NCI-H345 (cell line): ENCODE measurements at regions not wholly inside any gene's neighbourhood (a gene's known extent, or its start where the extent isn't known, plus 50 kb on each side); places are given as distances from the start of the nearest gene placed in this dataset.

ENCODE experiments used
- DNase-seq: peaks from one replicate; lab custom pipeline; 2025; lab: John Stamatoyannopoulos, UW

DNA sequence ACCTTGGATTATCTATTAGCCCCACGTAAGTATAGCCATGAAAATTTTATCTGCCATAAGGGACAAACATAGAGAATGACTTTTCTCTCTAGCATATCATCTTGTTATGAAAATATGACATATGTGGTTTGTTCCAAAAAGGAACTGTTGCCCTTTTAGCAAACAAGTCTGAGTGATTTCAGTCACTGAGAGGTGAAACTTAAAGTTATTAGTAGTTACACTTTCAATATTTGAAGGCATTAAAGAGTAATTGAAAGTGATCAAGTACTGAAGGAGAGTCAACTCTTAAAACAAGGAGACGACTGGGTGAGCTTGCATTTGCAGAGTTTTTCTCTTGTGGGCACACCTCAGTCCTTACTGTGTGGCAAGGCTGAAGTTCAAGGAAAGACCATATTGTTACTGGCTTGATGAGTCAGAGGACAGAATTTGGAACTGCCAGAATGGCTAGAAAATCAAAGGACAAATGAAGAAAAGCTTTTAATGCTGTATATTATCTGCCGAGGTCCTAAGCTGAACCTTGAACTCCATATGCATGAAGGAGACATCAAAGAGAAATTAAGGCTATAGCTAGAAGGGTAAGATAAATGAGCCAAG, 205.1 kb upstream of the EMCN start:
- DNase-seq, result no peak

DNA sequence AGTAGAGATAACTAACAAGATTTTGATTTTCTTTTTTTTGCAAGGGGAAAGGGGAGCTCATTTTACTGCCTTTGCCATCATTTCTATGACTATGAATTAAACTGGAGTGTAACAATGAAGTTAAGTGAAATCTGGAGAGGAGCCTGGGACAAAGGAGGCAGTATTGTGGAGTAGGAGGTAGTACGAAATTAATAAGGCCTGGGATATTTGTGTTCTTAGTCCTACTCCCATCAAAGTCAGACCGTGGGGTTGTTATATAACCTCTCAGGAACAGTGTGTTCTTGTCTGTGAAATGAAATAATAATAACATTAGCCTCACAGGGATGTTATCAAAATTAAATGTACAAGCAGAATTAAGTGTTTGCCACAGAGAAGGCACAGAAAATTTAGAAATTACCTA, 204.3 kb upstream of the EMCN start:
- DNase-seq, result no peak

DNA sequence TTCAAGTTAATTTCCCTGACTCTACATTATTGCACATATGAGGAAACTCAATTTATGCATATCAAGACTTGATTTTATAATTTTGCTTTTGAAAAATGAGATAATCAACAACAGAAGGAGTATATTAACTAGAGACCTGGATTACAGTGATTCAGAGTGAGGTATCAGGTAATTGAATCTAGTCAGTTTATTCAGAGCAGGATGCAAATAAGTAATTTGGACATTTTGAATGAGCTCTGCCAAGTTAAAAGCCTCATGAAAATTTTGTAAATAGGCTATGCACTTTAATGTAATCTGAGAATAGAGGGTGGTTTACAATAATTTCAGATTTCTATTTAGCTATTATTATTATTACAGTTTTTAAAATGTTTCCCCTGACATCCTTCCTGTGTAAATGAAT, 203.7 kb upstream of the EMCN start:
- DNase-seq, result no peak

DNA sequence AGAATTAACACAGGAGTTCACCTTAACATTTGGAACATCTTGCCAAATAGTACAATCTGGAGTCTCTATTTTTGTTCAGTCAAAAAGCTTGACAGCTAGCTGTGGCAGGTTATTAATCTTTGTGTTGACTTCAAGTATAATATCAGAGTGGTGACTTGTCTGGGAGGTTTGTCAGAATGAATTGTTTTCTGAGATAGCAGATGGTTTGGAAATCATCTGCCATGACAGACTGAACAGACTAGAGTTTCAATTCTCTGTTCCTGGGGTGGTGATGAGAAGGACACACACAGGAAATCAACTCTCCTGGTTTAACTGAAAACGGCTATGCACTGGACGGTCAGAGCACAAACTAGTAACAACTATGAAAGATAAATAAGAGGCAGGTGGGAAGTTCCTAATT, 203.3 kb upstream of the EMCN start:
- no peak for DNase-seq

DNA sequence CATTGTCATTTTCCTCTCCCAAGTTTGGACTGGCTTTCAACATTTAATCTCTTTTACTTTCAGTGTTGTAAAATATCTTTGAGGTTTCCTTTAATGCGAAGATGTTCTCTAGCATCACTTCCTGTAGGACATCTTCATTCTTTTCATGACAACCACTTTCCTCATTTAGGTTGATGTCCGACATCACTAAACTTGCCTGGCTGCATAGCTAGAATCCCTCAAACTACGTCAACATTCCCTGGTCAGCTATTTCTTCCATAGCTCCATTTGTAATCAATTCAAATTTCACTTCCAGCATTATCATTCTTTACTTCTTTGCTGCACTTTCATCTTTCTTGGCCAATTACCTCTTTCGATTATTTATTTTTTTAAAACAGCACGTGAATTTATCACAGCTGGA, 198.6 kb upstream of the EMCN start:
- DNase-seq, result no peak

DNA sequence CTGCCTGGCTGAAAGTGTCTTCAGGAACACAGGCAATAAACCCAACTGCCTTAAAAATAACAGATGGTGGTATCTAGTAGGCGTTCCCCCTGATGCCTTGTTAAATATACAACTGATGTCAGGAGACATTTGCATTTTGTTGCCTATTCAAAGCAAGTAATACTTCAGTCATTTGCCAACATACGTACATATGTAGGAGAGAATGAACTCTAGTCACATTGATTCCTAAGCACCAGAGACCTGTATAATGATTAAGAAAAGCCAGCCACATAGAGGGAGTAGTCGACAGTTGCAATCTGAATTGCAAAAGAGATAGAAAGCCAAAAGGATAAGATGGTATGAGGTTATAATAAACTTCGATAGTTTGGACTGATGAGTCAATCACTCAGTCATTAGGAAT, 191.0 kb upstream of the EMCN start:
- DNase-seq, result no peak

DNA sequence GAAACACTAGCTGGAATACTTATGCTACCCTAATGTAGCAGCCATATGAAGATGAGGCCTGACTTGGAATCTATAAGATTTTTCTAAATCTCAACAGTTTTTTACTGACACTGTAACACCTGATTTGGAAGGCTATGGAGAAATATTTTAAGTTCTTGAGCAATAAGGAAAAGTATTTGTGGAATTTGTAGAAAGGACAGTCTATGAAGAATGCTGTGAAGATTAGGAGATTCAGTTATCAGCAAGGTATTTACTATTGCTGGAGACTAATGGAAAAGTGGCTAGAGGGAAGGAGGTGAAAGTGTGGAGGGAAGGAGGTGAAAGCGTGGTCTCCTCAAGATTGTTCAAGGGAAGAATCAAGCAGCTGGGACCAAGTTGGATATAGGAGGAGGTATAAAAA, 190.0 kb upstream of the EMCN start:
- DNase-seq, result no peak

DNA sequence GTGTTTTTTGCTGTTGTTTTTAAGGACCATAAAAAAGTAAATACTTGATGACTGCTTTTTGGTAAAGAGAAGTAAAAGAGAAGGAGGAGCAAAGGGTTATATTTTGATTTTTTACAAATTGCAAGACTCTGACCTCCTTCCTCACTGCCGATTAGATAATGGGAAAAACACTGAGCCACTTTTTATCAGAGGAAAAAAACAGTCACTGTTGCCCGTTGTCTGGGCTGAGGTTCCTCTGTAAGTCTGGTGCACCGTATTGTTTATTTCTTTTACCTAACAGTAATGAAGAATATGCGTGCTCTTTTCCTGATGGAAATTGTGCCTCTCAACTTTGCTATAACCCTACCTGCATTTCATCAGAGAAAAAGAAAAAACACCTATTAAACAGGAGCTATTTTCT, 178.7 kb upstream of the EMCN start:
- DNase-seq, result no peak

DNA sequence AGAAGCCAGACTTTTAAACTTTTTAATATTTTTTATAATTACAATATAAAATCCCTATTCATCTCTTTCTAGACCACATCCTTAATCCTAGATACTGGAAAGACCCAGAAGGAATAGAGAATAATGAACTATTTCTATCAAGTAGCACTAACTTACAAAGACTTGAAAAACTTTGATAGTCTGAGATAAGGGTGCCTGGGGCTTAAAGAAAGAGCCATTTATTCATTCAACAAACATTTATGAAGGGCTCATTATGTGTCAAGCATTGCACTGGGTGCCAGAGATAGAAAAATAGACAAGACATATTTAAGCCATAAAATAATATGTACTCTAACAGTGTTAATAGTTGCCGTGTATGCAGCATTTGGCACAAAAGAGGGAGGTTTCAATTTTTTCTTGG, 178.0 kb upstream of the EMCN start:
- no peak for DNase-seq

DNA sequence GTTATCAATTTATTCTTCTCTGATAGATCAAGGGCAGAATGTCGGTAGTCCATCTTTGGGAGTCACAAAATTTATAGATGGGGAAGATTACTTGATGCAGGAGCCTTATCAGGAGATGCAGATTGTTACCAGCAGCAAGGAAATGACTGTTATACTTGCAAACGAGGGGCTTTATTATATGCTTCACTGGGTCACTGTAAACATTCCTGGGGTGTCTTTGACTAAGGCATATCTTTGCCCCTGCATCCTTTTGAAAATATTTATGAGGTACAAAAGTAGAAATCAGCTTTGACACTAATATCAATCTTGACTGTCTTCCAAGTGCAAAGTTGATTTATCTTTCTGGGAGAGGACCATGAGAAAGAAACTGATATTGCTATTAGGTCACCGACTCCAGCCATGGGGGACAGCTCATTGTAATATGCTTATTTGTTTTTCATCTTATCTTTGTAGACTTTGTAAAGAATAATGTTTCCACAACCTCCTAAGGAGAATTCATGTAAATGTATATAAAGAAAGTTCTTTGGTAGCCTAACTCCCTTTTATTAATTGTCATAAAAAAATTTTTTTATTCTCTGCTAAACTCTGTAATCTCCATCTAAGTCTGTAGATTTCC, 177.3 kb upstream of the EMCN start:
- no peak for DNase-seq

DNA sequence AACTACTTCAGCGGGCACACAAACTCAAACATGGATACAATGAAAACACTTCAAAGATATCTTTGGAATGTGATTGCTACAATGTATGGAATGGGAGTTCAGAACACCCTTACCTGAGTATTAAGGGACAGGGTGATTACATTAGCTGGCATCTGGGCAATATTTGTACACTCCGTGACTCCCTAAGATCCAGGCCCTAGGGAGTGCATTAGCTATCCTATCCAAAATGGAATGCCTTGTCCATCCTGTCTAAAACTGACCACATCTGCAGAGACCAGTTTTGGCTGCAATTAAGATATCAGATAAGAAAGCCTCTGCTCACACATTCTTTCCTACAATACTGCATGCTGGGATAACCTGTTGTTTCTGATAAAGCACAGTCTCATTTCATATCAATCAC, 176.6 kb upstream of the EMCN start:
- DNase-seq, result no peak

DNA sequence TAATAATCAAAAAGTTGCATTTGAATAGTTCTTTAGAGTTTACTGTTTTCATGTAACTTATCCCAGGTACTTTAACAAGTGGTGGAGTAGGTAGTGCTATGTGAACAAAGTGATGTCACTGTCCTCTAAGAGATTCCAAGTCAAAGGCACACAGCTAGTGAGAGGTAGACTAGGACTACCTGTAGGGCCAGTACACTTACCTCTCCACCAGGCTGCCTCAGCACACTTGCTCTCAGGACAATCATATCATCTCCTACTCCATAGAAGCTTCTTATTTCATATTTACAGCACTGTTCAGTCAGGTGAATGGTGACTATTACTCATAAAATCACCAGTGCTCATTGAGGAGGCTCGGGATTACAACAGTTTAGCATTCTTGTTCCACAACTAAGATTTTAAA, 173.0 kb upstream of the EMCN start:
- no peak for DNase-seq

DNA sequence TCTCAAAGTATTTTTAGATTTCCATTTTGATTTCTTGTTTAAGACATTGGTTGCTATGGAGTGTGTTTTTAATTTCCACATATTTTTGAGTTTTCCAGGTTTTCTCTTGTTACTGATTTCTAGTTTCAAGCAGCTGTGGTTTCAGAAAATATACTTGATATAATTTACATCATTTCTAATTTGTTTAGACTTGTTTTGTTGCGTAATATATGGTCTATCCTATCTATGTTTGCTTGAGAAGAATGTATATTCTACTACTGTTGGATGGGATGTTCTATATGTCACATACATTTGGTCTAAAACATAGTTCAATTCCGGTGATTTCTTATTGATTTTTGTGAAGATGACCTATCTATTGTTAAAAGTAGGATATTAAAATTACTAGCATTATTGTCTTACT, 170.5 kb upstream of the EMCN start:
- DNase-seq, result no peak

DNA sequence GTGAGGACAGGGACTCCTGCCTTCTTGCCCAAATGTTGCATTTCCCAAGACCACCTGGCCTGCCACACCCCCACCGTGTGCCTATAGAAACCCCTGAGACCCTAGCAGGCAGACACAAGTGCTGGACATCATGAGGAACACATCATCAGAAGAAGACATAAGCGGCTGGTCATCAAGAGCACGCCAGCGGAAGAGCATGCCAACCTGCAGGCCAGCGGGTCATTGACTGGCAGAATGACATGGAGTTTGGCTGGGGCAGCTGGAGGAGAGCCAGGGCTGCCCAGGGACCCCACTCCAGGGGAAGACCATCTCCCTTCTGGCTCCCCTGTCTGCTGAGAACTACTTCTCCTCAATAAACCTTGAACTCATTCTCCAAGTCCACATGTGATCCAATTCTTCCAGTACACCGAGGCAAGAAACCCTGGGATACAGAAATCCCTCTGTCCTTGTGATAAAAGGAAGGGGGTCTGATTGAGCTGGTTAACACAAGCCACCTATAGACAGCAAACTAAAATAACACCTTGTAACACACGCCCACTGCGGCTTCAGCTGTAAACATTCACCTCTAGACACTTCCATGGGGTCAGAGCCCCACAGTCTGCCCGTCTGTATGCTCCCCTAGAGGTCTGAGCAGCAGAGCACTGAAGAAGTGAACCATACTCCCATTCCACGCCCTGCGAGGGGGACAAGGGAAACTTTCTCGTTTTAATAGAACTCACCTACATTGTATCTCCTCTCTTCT, 164.8 kb upstream of the EMCN start:
- DNase-seq, result no peak

DNA sequence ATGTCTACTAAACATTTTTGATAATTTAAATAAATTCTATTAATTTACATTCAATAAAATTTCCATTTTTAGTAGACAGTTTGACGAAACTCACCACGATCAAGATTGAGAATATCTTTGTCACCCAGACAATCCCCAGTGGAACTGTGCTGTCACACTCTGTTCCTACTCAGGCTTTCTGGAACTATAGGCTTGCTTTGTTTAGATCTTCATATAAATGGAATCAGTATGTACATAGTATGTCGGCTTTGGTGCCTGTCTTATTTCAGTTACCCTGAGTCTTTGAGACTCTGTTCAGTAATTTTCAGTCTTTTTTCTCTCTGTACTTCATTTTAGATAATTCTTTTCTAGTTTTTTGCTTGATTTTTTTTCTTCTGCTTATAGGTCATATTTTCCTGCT, 163.5 kb upstream of the EMCN start:
- DNase-seq, result peak; percentile 1

DNA sequence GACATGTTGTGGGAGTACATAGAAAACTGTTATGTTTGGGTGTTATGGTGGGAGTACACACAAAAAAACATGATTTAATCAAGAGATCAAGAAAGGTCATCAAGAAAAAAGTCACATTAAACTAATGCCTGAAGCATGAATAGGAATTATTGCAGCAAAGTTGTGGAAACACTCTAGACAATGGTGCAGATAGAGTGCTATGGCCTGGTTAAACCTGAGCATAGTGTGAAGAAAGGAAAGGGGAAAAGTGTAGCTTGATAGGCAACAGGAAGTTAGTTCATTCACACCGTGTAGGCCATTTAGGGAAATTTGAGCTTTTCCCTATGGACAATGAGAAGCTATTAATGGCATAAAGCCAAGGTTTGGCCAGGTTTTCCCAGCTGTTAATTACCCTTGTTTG, 162.1 kb upstream of the EMCN start:
- DNase-seq, result no peak

DNA sequence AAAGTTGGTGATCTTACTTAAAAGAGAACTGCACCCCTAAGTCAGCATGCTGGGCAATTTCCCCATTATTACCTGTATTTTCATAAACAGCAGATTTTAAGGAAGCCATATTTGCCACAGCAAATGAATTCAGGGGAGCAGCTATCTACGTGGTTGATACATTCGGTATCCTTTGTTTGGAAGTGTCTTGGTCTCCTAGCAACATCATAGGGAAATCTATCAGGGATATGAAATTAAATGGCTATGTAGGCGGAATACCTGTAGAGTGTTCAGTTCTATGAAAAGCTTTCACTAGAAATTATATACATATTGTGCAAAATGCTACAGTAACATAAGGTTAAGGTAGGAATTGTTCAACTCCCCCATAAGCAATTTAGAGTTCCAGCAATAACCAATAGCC, 157.2 kb upstream of the EMCN start:
- no peak for DNase-seq

DNA sequence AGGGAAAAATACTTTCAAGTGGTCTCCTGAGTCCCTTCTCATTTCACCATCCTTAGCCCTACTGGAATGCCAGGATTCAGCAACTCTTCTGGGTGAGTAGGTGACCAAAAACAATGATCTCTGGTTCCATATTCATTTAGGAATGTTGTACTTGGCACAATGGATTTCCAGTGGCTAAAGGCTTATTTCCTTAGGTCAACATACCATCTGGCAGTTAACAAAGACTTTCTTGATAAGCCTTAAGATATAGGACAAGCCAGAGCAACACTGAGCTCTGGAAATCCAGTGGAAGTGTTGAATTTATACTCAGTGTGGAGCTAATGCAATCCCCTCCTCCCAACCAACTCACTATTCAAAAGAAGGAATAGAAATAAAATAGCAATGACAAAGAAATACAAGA, 139.4 kb upstream of the EMCN start:
- no peak for DNase-seq

DNA sequence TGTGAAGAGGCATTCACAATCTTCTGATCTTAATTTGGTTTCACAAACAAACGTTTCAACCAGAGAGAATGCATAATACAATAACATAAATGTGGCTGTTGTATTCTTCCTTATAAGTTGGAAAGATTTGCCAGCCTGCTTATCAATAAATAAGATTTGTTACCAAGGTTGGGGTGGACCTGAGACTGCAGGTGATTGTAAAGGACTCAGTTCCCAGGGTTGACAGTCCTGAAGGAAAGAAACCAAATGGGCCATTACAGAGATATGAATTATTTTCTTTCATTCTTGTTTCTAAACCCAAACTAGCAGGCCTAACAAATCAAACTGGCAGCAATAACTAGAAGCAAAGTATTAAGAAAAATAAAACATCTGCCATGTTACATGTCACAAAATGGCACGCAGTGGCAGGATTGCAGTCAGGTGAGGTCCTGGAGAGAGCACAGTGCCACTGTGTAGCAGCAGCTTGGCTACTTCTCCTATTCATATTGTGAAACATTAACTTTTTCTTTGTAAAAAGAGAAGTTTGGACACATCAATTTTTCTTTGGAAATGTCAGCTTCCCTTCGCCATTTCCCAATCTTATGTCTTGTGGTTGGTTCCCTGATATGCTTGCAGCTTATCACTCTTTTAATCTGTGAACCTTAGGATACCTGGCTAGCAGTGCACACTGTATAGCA, 133.8 kb upstream of the EMCN start:
- DNase-seq, result no peak

DNA sequence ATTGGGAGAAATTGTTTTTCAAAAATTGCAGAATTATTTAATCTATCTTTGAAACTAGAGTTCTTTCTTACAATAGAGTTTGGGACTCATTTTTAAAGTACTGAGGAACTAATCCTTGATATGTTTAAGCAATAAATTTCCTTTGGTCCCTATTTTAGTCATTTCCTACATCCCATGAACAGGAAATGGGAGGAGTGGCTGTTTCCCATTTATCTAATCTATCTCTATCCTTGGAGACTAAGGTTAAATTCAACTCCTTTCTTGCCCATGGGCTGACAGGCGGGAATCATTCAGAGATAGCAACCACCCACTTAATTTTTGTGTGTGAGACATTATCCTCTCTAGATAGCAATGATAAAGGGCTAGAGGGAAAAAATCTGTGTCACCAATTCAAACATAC, 131.6 kb upstream of the EMCN start:
- DNase-seq, result no peak

DNA sequence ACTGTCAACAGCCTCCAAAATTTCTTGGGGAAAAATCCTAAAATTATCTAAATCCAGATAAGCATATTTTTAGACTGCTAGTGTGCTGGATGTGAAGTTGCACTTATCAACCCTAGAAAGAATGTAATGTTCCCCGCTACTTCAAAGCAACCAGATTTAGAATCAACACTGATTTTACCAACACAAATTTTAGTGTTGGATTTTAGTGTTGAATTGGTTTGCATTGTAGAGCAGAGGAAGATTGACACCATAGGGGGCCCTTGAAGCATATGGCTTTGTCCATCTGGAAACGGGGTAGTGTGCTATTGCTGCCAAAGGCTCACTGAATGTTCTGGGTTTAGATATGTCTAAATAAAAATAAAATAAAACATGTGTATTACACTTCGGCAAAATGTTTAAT, 126.3 kb upstream of the EMCN start:
- DNase-seq, result no peak

DNA sequence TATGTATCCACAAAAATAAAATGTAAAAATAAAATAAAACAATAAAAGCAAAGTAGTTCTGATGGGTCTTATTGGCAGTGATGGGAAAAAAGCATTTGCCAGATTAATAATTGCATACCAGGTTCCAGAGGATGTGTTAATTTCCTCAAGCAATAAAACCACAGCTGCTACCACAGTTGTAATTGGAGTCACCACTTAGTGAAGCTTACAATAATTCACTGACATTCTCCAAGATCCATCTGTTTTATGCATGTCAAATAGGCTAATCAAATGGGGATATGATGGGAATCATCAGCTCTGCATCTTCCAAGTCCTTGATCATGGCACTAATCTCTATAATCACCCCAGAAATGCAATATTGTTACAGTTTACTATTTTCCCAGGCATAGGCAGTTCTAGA, 123.5 kb upstream of the EMCN start:
- DNase-seq, result no peak

DNA sequence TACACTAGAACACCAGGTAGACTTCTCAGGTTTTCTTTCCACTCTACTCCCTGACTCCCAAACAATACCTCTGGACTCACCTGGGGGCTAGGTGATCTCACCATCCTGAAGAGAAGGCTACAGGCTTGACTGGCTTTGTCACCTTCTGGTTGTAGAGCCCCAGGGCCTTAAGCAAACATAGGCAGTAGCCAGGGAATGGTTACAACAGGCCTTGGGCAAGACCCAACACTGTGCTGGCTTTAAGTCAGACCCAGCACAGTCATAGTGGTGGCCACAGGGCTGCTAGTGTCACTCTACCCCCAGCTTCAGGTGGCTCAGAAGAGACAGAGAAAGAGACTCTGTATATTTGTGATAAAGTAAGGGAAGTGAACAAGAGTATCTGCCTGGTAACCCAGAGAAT, 118.1 kb upstream of the EMCN start:
- no peak for DNase-seq
